ENCODE measurements at regions not wholly inside any gene's neighbourhood (a gene's known extent, or its start where the extent isn't known, plus 50 kb on each side); places are given as distances from the start of the nearest gene placed in this dataset.

GRCh38 chr7:155969192-155969929 lies 157.1 kb upstream of the SHH start:
- no peak for TF ChIP-seq CTCF (IDR thresholded peaks at IDR 0.05; ENCODE audit: low read depth, low read length, missing control alignments)
- in situ Hi-C loops (cut with HindIII; ENCODE audit: low pct_ligation_motif_present, low sequenced_read_pairs) = no loop called here

DNA sequence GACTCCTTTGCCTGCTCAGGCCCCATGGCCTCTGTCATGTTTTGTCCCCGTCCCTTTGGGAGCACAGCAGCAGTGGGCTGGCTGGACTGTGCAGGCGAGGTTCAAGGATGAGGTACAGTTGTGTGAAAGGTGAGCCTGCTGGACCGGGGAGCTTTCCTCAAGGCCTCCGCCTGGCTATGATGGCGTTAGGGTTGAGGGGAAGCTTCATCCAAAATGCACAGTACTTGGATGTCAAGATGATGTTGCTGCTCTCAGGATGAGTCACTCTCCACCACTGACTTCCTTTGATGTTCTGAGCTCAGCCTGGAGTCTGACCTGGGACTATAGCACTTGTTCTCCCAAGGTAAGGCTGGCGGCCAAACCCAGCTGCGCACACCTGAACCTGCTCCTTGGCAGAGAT lies 152.7 kb upstream of the SHH start:
- no peak overlapping the region for H3K27ac ChIP-seq
- no peaks in the 10 kb centered on the region for H3K36me3 ChIP-seq (replicated peaks)
- peak; percentile 22 for DNase-seq
- TF ChIP-seq CTCF (IDR thresholded peaks at IDR 0.05; ENCODE audit: low read depth, low read length, missing control alignments) = no peak
- H3K27me3 ChIP-seq (replicated peaks) = no peaks in the 10 kb centered on the region
- in situ Hi-C loops (cut with HindIII; ENCODE audit: low pct_ligation_motif_present, low sequenced_read_pairs) = no loop called here
- no peak overlapping the region for H3K4me3 ChIP-seq (ENCODE audit: low read depth, low read length)

More at GRCh38 chr7:155969192-155969929, 157.1 kb upstream of the SHH start:
- Histone ChIP-seq H3K27me3 (replicated peaks) (no peaks in the 10 kb centered on the region), H3K27ac (no peak overlapping the region), H3K36me3 (replicated peaks) (no peaks in the 10 kb centered on the region), H3K4me3 (ENCODE audit: low read depth, low read length) (no peak overlapping the region)
- DNase-seq = no peak

- Histone ChIP-seq H3K36me3 (replicated peaks) (no peaks in the 10 kb centered on the region), H3K27ac (no peak overlapping the region), H3K4me3 (ENCODE audit: low read depth, low read length) (no peak overlapping the region), H3K27me3 (replicated peaks) (no peaks in the 10 kb centered on the region)
- DNase-seq = no peak
- in situ Hi-C loops (cut with HindIII; ENCODE audit: low pct_ligation_motif_present, low sequenced_read_pairs) = no loop called here
- TF ChIP-seq CTCF (IDR thresholded peaks at IDR 0.05; ENCODE audit: low read depth, low read length, missing control alignments) = no peak
Observed at GRCh38 chr7:155964543-155964942, 152.3 kb upstream of the SHH start.

GRCh38 chr7:155963771-155964195 lies 151.5 kb upstream of the SHH start:
- TF ChIP-seq CTCF (IDR thresholded peaks at IDR 0.05; ENCODE audit: low read depth, low read length, missing control alignments) = no peak
- Histone ChIP-seq H3K27ac (no peak overlapping the region), H3K36me3 (replicated peaks) (no peaks in the 10 kb centered on the region), H3K4me3 (ENCODE audit: low read depth, low read length) (no peak overlapping the region), H3K27me3 (replicated peaks) (no peaks in the 10 kb centered on the region)
- in situ Hi-C loops (cut with HindIII; ENCODE audit: low pct_ligation_motif_present, low sequenced_read_pairs) = no loop called here
- no peak for DNase-seq

GRCh38 chr7:155963356-155963755 lies 151.1 kb upstream of the SHH start:
- Histone ChIP-seq H3K4me3 (ENCODE audit: low read depth, low read length) (no peak overlapping the region), H3K36me3 (replicated peaks) (no peaks in the 10 kb centered on the region), H3K27ac (no peak overlapping the region)

More at GRCh38 chr7:155963356-155963755, 151.1 kb upstream of the SHH start:
- DNase-seq = no peak
- H3K27me3 ChIP-seq (replicated peaks) = no peaks in the 10 kb centered on the region
- TF ChIP-seq CTCF (IDR thresholded peaks at IDR 0.05; ENCODE audit: low read depth, low read length, missing control alignments) = no peak
- in situ Hi-C loops (cut with HindIII; ENCODE audit: low pct_ligation_motif_present, low sequenced_read_pairs) = no loop called here

Measured in brain microvascular endothelial cell (primary cell).